GM18508 (cell line): ENCODE measurements at regions not wholly inside any gene's neighbourhood (a gene's known extent, or its start where the extent isn't known, plus 50 kb on each side); places are given as distances from the start of the nearest gene placed in this dataset.
"Not testable (repeated sequence)": the region's sequence is repeated elsewhere in the genome, so short reads cannot be mapped to it uniquely, and the experiment has no call there.

ENCODE experiments used
- ATAC-seq: cut with Tn5 transposase; IDR thresholded peaks from one replicate; pipeline ENCODE4 v1.9.1; 2021; ENCODE audit warnings: moderate number of reproducible peaks; ENCODE audit not compliant: insufficient read depth, unreplicated experiment

- ATAC-seq, result no peak
These were observed 73.9 kb downstream of the RMI1 start for GRCh38 chr9:84054341-84055010.

DNA sequence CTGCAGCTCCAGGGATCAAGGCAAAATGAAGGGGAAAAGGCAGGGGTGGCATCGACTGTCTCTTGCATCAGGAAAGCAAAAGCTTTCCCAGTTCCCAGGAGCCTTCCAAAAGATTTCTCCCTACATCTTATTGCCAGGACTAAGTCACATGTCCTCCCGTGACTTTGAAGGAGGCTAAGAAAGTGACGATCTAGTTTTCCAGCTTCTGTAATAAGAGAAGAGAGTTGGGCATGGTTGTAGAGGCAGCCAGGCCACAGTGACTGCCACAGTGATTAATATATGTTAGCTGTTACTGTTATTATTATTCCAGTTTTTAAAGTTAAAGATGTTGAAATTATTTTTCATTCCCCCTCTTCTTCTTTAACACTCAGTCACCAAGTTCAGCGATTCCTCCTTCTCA, 77.1 kb downstream of the RMI1 start:
- ATAC-seq, result no peak

- no peak for ATAC-seq
These were observed 79.3 kb downstream of the RMI1 start for GRCh38 chr9:84059936-84060335.

DNA sequence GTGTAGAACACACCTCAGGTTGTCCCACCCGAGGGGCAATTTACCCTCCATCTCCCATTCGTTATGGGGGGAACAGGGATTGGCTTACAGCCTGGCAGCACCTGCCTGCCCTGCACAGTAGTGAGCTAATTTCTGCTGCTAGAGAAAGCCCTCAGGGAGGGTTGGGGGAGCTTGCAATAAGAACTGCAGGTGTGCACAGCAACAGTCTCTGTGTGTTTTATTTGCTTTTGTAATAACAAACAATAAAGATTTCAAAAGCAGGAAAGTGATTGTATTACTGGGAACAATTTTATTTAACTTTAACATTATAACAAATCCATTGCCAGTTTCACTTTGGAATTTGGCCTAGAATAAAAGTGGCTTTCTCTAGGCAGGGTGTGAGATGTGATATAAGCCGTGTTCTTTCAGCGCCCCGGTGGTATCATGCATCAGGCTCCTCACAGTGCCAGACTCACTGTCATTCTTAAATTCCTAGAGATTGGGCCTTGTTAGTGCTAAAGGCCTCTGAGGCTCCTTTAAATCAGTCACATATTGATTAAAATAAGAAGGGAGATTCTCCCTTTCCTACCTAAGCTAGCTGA, 81.1 kb downstream of the RMI1 start:
- ATAC-seq, result no peak

DNA sequence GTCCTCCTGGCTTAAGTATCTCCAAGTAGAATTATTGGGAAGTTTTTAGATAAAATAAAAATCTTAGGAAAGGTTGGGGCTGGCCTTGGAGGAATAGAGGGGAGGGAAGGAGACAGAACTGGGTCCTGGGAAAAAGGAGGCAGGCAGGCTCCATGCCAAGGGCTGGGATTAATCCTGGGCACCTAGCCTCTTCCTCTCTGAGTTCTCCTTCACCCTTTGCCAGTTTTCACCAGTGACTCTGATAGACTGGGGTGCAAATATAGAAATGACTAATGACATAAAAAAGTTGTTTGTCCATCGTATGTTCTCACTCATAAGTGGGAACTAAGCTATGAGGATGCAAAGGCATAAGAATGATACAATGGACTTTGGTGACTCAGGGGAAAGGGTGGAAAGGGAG, 81.9 kb downstream of the RMI1 start:
- no peak for ATAC-seq

DNA sequence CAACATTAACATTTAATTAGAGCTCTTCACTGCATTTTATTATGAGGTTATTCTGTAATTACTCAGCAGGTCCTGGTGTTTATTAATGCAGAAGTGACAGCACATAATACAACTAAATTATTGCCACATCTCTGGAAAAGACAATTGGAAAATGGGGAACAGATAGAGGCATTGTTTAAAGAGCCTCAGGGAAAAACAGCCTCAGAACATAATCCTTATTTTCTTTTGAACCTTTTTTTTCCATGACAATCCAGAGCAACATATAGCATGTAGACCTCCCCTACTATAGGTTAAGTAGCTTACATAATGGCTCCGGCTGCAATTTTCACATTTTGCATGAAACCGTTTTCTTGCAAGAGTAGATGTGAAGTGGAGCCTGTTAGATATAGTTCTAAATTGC, 87.2 kb downstream of the RMI1 start:
- ATAC-seq, result no peak

GRCh38 chr9:84068872-84069271, 88.3 kb downstream of the RMI1 start:
- ATAC-seq, result no peak

DNA sequence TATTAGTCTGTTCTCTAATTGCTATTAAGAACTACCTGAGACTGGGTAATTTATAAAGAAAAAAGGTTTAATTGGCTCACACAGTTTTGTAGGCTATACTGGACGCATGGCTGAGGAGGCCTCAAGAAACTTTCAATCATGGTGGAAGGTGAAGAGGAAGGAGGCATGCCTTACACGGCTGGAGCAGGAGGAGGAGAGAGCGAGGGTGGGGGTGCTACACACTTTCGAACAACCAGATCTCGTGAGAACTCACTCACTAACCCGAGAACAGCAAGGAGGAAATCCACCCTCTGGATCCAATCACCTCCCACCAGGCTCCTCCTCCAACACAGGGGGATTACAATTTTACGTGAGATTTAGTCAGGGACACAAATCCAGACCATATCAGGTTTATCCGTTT, 90.0 kb downstream of the RMI1 start:
- ATAC-seq, result no peak

GRCh38 chr9:84072621-84073180, 92.1 kb downstream of the RMI1 start:
- no peak for ATAC-seq

DNA sequence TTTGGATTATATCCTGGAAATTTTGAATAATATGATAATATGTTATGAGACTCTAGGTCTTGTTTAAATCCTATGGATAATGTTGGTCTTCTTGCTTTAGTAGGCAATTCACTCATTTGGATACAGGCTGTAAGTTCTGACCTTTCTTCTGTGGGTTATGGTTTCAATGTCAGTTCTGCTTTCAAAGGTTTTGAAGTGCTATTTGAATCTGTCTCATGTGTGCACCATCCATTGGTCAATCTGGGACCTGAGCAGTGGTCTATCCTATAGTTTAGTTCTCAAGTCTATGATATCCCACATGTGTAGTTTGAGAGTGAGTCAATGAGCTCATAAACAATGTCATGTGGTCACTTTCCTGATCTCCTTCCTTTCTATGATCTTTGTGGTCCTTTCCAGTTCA, 94.4 kb downstream of the RMI1 start:
- ATAC-seq, result no peak

DNA sequence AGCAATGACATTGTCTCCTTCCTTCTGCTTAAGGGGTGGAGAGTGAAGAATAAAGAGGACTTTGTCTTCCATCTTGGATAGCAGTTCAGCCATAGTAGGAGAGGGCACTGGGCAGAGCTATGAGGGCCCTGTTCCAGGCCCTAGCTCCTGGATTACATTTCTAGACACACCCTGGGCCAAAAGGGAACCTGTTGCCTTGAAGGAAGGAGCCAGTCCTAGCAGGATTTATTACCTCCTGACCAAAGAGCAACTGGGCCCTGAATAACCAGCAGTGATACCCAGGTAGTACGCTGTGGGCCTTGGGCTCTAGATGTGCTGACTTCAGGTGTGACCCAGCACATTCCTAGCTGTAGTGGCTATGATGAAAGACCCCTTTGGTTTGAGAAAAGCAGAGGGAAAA, 95.8 kb downstream of the RMI1 start:
- no peak for ATAC-seq

GRCh38 chr9:84077816-84078215, 97.2 kb downstream of the RMI1 start:
- not testable (repeated sequence) for ATAC-seq

- ATAC-seq, result no peak
These were observed 99.4 kb downstream of the RMI1 start for GRCh38 chr9:84079994-84080393.

DNA sequence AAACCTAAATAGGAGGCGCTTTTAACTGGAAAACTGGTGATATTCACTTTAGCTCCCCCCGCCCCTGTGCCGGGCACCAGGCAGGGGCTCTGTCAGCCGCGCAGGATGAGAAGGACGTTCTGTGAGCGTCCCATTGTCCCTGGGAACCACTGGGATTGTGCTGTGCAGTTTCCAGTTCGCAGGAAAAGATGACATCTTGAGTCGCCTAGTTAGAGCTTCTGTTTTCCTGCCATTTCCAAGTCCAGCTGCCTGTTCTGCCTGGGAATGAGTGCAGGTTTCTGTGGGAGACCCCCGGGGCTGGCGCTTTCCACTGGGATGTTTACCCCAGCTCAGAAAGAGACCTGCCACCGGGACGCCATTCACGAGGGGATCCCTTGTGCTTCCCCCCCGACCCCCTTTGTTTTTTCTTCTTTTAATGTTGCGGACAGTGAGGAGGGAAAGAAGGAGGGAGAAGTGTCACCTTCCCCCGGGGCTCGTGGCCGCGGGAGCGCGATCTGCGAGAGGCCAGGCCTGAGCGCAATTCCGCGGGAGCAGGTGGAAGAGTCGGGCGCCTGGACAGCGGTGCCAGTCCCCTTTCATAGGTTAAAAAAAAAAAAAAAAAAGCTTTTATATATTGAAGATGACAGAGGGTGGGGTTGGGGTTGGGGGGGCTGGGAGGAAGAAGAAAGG, 121.5 kb downstream of the RMI1 start:
- no peak for ATAC-seq

GRCh38 chr9:84103651-84104377, 123.2 kb downstream of the RMI1 start:
- no peak for ATAC-seq

DNA sequence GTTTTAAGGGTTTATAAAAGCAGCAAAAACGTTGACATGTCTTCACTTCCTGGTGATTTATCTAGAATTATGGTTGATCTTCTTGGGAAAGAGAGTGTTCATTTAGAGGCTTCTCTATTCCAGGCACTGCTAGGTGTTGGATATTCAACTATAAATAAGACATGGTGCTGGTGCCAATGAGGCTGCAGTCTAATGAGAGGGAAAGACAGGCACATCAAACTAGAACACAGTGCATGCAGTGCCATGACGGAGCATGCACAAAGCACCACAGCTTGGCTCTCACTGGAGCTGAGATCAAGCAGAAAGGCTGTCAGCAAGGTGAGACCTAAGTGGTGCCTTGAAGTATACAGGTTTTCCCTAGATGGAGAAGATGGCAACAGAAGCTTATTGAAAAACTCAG, 126.5 kb downstream of the RMI1 start:
- no peak for ATAC-seq

- ATAC-seq, result no peak
These were observed 127.4 kb downstream of the RMI1 start for GRCh38 chr9:84107995-84108394.

GRCh38 chr9:84111726-84112125, 131.1 kb downstream of the RMI1 start:
- no peak for ATAC-seq

GRCh38 chr9:84121991-84122523, 141.5 kb downstream of the RMI1 start:
- no peak for ATAC-seq

- no peak for ATAC-seq
These were observed 142.0 kb downstream of the RMI1 start for GRCh38 chr9:84122572-84122971.
